ENCODE measurements at regions not wholly inside any gene's neighbourhood (a gene's known extent, or its start where the extent isn't known, plus 50 kb on each side); places are given as distances from the start of the nearest gene placed in this dataset.

DNA sequence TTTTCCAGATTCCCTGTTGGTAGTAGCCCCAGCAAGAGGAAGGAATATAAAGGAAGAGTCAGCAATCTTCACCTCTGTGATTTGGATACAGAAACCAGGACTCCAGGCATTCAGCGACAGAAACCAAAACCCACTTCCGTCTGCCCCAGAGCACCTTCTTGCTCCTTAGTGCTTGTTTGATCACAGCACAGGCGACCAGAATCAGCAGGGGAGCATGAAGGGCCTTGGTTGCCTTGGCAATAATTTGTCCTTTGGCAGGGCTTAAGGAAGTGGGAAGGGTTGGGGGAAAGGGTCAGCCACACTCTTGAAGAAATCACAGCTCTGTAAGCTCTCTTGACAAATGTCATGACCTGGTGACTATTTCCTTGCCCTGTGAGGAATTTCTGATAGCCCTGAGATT lies 379.6 kb downstream of the OTUD1 start:
- Mint-ChIP-seq H3K4me1 (ENCODE audit: low read depth, unreplicated experiment) (no peaks in the 10 kb centered on the region), H3K4me3 (ENCODE audit: unreplicated experiment) (no peak overlapping the region), H3K9me3 (ENCODE audit: unreplicated experiment) (no peaks in the 10 kb centered on the region), H3K27me3 (ENCODE audit: insufficient read depth, unreplicated experiment) (peaks cover 12% of the 10 kb centered on the region), H3K36me3 (ENCODE audit: insufficient read depth, unreplicated experiment) (no peaks in the 10 kb centered on the region), H3K27ac (ENCODE audit: unreplicated experiment) (no peak overlapping the region)
- CTCF ChIA-PET, result no interaction called here
- H3K4me3 ChIP-seq (ENCODE audit: low read depth, low read length), result no peak overlapping the region
- DNase-seq, result no peak
- no peaks in the 10 kb centered on the region for H3K27me3 ChIP-seq (replicated peaks; ENCODE audit: control insufficient read depth, insufficient read depth, low read length)
- no peaks in the 10 kb centered on the region for H3K4me1 ChIP-seq
- intact Hi-C loops (cut with micrococcal nuclease; ENCODE audit: unreplicated experiment), result no loop called here
- H3K9me3 ChIP-seq, result no peaks in the 10 kb centered on the region
- TF ChIP-seq, protein P1, sequence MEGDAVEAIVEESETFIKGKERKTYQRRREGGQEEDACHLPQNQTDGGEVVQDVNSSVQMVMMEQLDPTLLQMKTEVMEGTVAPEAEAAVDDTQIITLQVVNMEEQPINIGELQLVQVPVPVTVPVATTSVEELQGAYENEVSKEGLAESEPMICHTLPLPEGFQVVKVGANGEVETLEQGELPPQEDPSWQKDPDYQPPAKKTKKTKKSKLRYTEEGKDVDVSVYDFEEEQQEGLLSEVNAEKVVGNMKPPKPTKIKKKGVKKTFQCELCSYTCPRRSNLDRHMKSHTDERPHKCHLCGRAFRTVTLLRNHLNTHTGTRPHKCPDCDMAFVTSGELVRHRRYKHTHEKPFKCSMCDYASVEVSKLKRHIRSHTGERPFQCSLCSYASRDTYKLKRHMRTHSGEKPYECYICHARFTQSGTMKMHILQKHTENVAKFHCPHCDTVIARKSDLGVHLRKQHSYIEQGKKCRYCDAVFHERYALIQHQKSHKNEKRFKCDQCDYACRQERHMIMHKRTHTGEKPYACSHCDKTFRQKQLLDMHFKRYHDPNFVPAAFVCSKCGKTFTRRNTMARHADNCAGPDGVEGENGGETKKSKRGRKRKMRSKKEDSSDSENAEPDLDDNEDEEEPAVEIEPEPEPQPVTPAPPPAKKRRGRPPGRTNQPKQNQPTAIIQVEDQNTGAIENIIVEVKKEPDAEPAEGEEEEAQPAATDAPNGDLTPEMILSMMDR (IDR thresholded peaks at IDR 0.05; ENCODE audit: insufficient read depth in 1 of 2, low read depth in 1 of 2, low read length in 1 of 2, severe bottlenecking in 1 of 2, unreplicated experiment in 1 of 2), result no peak
- POLR2A ChIA-PET, result no interaction called here
- no peaks in the 10 kb centered on the region for H3K36me3 ChIP-seq (ENCODE audit: control insufficient read depth, insufficient read depth, low read length)
- BruUV-seq (replicated peaks), result no TSS peak

DNA sequence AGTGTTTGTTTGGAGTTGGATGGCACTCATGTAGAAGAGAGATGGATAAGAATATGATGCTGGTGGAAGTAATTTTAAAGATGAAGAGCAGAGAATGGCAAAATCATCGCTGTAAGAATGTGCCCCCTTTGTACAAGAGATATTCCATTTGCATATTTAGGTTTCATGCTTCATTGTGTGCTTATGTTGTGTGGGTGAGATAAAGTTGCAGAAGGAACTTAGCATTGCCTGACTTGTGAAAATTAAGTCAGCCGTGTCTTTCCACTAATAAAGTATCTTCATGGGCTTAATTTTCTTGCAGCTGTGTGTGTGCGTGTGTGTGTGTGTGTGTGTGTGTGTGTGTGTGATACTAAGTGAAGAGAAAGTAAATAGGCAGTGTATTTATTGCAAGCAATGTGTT lies 381.9 kb downstream of the OTUD1 start:
- no peak overlapping the region for H3K4me3 Mint-ChIP-seq (ENCODE audit: unreplicated experiment)

DNA sequence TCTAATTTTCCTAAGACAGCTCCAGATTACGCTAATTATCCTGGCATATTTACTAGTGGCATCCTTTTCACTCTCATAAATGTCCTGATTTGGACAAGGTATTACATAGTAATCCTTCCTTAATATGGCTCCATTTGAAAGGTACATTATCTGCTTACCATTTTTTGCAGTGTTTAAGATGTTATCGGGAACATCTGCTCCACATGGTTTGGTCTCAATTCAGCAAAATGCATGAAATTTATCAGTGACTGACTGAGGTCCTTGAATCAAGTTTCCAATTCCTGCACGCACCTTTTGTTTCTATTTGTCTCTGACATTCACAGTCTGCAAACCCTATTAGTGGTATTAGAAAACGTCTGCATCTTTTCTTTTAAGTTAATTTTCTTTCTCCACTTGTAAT lies 384.1 kb upstream of the KIAA1217 start:
- Histone ChIP-seq H3K27me3 (replicated peaks; ENCODE audit: control insufficient read depth, insufficient read depth, low read length) (no peaks in the 10 kb centered on the region), H3K36me3 (ENCODE audit: control insufficient read depth, insufficient read depth, low read length) (no peaks in the 10 kb centered on the region), H3K4me3 (ENCODE audit: low read depth, low read length) (no peak overlapping the region), H3K9me3 (no peaks in the 10 kb centered on the region), H3K4me1 (no peaks in the 10 kb centered on the region)
- DNase-seq, result no peak
- H3K4me3 Mint-ChIP-seq (ENCODE audit: unreplicated experiment), result no peak overlapping the region
- intact Hi-C loops (cut with micrococcal nuclease; ENCODE audit: unreplicated experiment), result no loop called here
- no TSS peak for BruUV-seq (replicated peaks)
- ChIA-PET POLR2A (no interaction called here), CTCF (no interaction called here)
- no peaks in the 10 kb centered on the region for H3K9me3 Mint-ChIP-seq (ENCODE audit: unreplicated experiment)
- no peak overlapping the region for H3K27ac Mint-ChIP-seq (ENCODE audit: unreplicated experiment)
- H3K4me1 Mint-ChIP-seq (ENCODE audit: low read depth, unreplicated experiment), result no peaks in the 10 kb centered on the region
- TF ChIP-seq, protein P1 (IDR thresholded peaks at IDR 0.05; ENCODE audit: insufficient read depth in 1 of 2, low read depth in 1 of 2, low read length in 1 of 2, severe bottlenecking in 1 of 2, unreplicated experiment in 1 of 2), result no peak
- peaks cover 16% of the 10 kb centered on the region for H3K27me3 Mint-ChIP-seq (ENCODE audit: insufficient read depth, unreplicated experiment)
- H3K36me3 Mint-ChIP-seq (ENCODE audit: insufficient read depth, unreplicated experiment), result no peaks in the 10 kb centered on the region

More for the DNA sequence above, 381.9 kb downstream of the OTUD1 start:
- Mint-ChIP-seq H3K4me1 (ENCODE audit: low read depth, unreplicated experiment) (no peaks in the 10 kb centered on the region), H3K27me3 (ENCODE audit: insufficient read depth, unreplicated experiment) (peaks cover 16% of the 10 kb centered on the region), H3K27ac (ENCODE audit: unreplicated experiment) (no peak overlapping the region), H3K9me3 (ENCODE audit: unreplicated experiment) (no peaks in the 10 kb centered on the region), H3K36me3 (ENCODE audit: insufficient read depth, unreplicated experiment) (no peaks in the 10 kb centered on the region)
- Histone ChIP-seq H3K36me3 (ENCODE audit: control insufficient read depth, insufficient read depth, low read length) (no peaks in the 10 kb centered on the region), H3K4me1 (no peaks in the 10 kb centered on the region), H3K4me3 (ENCODE audit: low read depth, low read length) (no peak overlapping the region), H3K27me3 (replicated peaks; ENCODE audit: control insufficient read depth, insufficient read depth, low read length) (no peaks in the 10 kb centered on the region), H3K9me3 (no peaks in the 10 kb centered on the region)
- TF ChIP-seq, protein P1 (IDR thresholded peaks at IDR 0.05; ENCODE audit: insufficient read depth in 1 of 2, low read depth in 1 of 2, low read length in 1 of 2, severe bottlenecking in 1 of 2, unreplicated experiment in 1 of 2), result no peak
- ChIA-PET CTCF (no interaction called here), POLR2A (no interaction called here)
- intact Hi-C loops (cut with micrococcal nuclease; ENCODE audit: unreplicated experiment), result no loop called here
- BruUV-seq (replicated peaks), result no TSS peak
- no peak for DNase-seq

Data from Caco-2 (cell line).